Epithelial cell of esophagus (primary cell): ENCODE measurements at regions not wholly inside any gene's neighbourhood (a gene's known extent, or its start where the extent isn't known, plus 50 kb on each side); places are given as distances from the start of the nearest gene placed in this dataset.

ENCODE experiments used
- DNase-seq: peaks from one replicate; pipeline ENCODE4 v3.0.0; 2010; ENCODE audit warnings: low read depth
- H3K4me3 ChIP-seq: 2 replicates; pipeline ENCODE4 v1.5.1; 2011; ENCODE audit warnings: mild to moderate bottlenecking, low read length, control low read depth
- CTCF ChIP-seq: IDR thresholded peaks from 2 replicates; pipeline ENCODE4 v1.5.1; 2011; ENCODE audit warnings: low read depth, mild to moderate bottlenecking, low read length, control low read depth, inconsistent platforms; ENCODE audit not compliant: insufficient read depth; ENCODE audit errors: missing control alignments

GRCh38 chr5:2109566-2109965 lies 226.8 kb upstream of the IRX4 start:
- TF ChIP-seq CTCF: no peak
- DNase-seq: no peak
- H3K4me3 ChIP-seq: no peak overlapping the region

- H3K4me3 ChIP-seq: no peak overlapping the region
- DNase-seq: no peak
- TF ChIP-seq CTCF: no peak
These were observed 224.0 kb upstream of the IRX4 start for GRCh38 chr5:2106721-2107120.

GRCh38 chr5:2105141-2105540 lies 222.4 kb upstream of the IRX4 start:
- no peak for TF ChIP-seq CTCF
- DNase-seq: no peak

GRCh38 chr5:2103940-2104339 lies 221.2 kb upstream of the IRX4 start:
- no peak for TF ChIP-seq CTCF
- DNase-seq: no peak
- H3K4me3 ChIP-seq: no peak overlapping the region

More at GRCh38 chr5:2105141-2105540, 222.4 kb upstream of the IRX4 start:
- no peak overlapping the region for H3K4me3 ChIP-seq

- H3K4me3 ChIP-seq: no peak overlapping the region
- no peak for TF ChIP-seq CTCF
- DNase-seq: no peak
These were observed 220.4 kb upstream of the IRX4 start for GRCh38 chr5:2102819-2103776.

GRCh38 chr5:2101685-2102084 lies 219.0 kb upstream of the IRX4 start:
- H3K4me3 ChIP-seq: no peak overlapping the region
- no peak for TF ChIP-seq CTCF
- DNase-seq: no peak
